ENCODE measurements at regions not wholly inside any gene's neighbourhood (a gene's known extent, or its start where the extent isn't known, plus 50 kb on each side); places are given as distances from the start of the nearest gene placed in this dataset.

- TF ChIP-seq CTCF (IDR thresholded peaks at IDR 0.05) (no peak), POLR2AphosphoS5 (IDR thresholded peaks at IDR 0.05) (no peak), POLR2A (IDR thresholded peaks at IDR 0.05; ENCODE audit: low read depth) (no peak), EP300 (IDR thresholded peaks at IDR 0.05) (no peak)
Observed at GRCh38 chr18:60180671-60181070, 191.9 kb downstream of the MC4R start.
